Lung (tissue), 11 donors: ENCODE measurements at regions not wholly inside any gene's neighbourhood (a gene's known extent, or its start where the extent isn't known, plus 50 kb on each side); places are given as distances from the start of the nearest gene placed in this dataset.

Source experiments
- ATAC-seq: fragments of 200-7000 bp; cut with Tn5 transposase; one replicate; pipeline ENCODE4 v1.9.1; 2020; ENCODE audit warnings: moderate number of reproducible peaks; ENCODE audit not compliant: insufficient read depth, low FRiP score
- DNase-seq, 3 donors: peaks; one replicate each; pipeline ENCODE4 v3.0.0-alpha.2; 2013 to 2017
- H3K27ac ChIP-seq, 2 donors: one replicate each; pipeline ENCODE4 v1.5.1; 2013; ENCODE audit warnings: mild to moderate bottlenecking in 2 of 2, moderate library complexity in 2 of 2, control low read depth in 1 of 2, inconsistent platforms in 1 of 2, low read depth in 1 of 2, low read length in 1 of 2
- H3K27me3 ChIP-seq, 3 donors: one replicate each; pipeline ENCODE4 v1.5.1; 2013; ENCODE audit warnings: low read length in 2 of 3; ENCODE audit not compliant: control insufficient read depth in 3 of 3, insufficient read depth in 3 of 3
- H3K36me3 ChIP-seq, 4 donors: one replicate each; pipeline ENCODE4 v1.5.1; 2013; ENCODE audit warnings: low read length in 4 of 4, mild to moderate bottlenecking in 1 of 4, moderate library complexity in 1 of 4; ENCODE audit not compliant: control insufficient read depth in 4 of 4, insufficient read depth in 4 of 4
- H3K4me1 ChIP-seq, 5 donors: one replicate each; pipeline ENCODE4 v1.5.1; 2013; ENCODE audit warnings: low read length in 5 of 5, mild to moderate bottlenecking in 2 of 5, moderate library complexity in 1 of 5; ENCODE audit not compliant: control insufficient read depth in 5 of 5, insufficient read depth in 5 of 5
- H3K4me3 ChIP-seq: one replicate; pipeline ENCODE4 v1.5.1; 2013; ENCODE audit warnings: mild to moderate bottlenecking, control low read depth, moderate library complexity
- H3K9ac ChIP-seq, 2 donors: one replicate each; pipeline ENCODE4 v1.5.1; 2013; ENCODE audit warnings: low read length in 2 of 2, control low read depth in 1 of 2; ENCODE audit not compliant: insufficient read depth in 1 of 2
- H3K9me3 ChIP-seq, 4 donors: one replicate each; pipeline ENCODE4 v1.5.1; 2013; ENCODE audit warnings: low read length in 3 of 4, mild to moderate bottlenecking in 1 of 4, moderate library complexity in 1 of 4; ENCODE audit not compliant: control insufficient read depth in 4 of 4, insufficient read depth in 3 of 4
- WGBS, 2 donors: extraction: QIAGEN DNeasy Blood & Tissue Kit; methylation state at CpG; one replicate each; pipeline ENCODE4 v1.1.7; 2013; 5-methylcytosine and 5-hydroxymethylcytosine counted together
- TF ChIP-seq, protein P1 (sequence below): IDR thresholded peaks from 2 replicates; pipeline ENCODE4 v1.5.1; 2012; ENCODE audit warnings: mild to moderate bottlenecking; ENCODE audit errors: control extremely low read depth, extremely low read depth
- donor health status: control.
- donor health status: control.
- donor health status: Bipolar disorder and iron deficiency.
- donor health status: healthy.
- donor health status: DM: yes; HTN: yes; CAD: no.

DNA sequence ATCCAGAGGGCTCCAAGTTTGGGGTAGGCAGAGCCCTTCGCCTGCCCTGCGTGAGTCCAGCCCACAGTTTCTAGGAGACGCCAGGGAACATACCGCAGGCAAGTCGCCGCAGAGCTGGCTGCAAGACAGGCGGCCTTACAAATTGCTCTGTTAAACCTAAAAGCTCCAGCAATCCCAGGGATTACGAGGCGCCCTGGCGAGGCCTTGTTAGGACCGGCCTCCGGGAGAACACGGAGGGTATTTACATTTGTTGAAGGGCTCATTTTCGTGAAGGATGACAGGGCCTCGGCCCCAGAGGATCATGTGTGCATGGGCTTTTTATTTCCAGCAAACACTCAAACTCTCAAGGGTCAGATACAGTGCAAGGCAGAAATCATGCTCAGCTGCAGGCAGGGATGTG lies 77.6 kb upstream of the FOXF1 start:
- DNase-seq (peak; percentile 56 to 74 (median 59)), ATAC-seq (no peak)
- Histone ChIP-seq H3K9me3 (no peaks in the 10 kb centered on the region), H3K36me3 (no peaks in the 10 kb centered on the region), H3K27me3 (peaks cover 0 to 26% (median 0%) of the 10 kb centered on the region in 3 donors), H3K4me1 (peaks cover 0 to 12% (median 0%) of the 10 kb centered on the region in 5 donors), H3K4me3 (no peak overlapping the region), H3K27ac (no peak overlapping the region), H3K9ac (no peak overlapping the region)
- TF ChIP-seq, protein P1, sequence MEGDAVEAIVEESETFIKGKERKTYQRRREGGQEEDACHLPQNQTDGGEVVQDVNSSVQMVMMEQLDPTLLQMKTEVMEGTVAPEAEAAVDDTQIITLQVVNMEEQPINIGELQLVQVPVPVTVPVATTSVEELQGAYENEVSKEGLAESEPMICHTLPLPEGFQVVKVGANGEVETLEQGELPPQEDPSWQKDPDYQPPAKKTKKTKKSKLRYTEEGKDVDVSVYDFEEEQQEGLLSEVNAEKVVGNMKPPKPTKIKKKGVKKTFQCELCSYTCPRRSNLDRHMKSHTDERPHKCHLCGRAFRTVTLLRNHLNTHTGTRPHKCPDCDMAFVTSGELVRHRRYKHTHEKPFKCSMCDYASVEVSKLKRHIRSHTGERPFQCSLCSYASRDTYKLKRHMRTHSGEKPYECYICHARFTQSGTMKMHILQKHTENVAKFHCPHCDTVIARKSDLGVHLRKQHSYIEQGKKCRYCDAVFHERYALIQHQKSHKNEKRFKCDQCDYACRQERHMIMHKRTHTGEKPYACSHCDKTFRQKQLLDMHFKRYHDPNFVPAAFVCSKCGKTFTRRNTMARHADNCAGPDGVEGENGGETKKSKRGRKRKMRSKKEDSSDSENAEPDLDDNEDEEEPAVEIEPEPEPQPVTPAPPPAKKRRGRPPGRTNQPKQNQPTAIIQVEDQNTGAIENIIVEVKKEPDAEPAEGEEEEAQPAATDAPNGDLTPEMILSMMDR: no peak
- 59 to 61% methylated on average over 15 of the region's 15 CpGs for WGBS, 2 donors

DNA sequence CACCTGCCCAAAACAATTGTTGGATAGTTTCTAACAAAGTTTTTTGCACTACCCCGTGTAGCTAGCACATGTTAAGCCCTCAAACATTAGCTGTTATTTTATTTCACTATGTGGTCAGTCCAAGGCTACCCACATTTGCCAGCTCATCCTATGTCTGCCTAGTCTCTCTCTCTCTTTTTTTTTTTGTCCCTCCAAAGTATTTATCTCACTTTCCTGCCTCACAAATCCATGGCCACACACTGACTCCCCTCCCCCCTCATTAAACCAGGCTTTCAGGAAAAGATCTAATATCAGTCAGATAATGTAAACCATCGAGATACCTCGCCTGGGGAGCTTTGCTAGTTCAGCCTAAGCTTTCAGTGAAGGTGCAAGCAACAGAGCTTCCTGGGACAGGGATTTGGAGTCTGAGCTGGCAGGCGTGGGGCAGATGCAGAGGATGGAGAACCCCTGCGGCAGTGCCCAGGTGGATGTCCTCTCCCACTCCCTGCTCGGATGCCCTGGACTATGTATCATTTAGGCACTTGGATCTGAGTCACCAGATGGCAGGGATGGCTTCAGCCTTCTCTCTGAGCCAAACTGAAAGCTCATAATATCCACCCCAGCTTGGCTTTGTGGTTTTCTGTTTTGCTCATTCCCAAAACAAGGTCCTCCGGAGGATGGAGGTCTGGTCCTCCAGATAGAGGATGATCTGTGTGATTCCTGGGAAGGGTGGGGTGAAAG lies 73.7 kb upstream of the FOXF1 start:
- no peak for ATAC-seq
- Histone ChIP-seq H3K9me3 (no peaks in the 10 kb centered on the region), H3K27me3 (peaks cover 0 to 35% (median 3%) of the 10 kb centered on the region in 3 donors), H3K9ac (no peak overlapping the region), H3K27ac (no peak overlapping the region), H3K4me3 (no peak overlapping the region), H3K36me3 (no peaks in the 10 kb centered on the region), H3K4me1 (peaks cover 0 to 12% (median 0%) of the 10 kb centered on the region in 5 donors)
- DNase-seq: no peak
- WGBS, 2 donors: 71 to 79% methylated on average over 7 of the region's 7 CpGs
- TF ChIP-seq, protein P1: no peak

DNA sequence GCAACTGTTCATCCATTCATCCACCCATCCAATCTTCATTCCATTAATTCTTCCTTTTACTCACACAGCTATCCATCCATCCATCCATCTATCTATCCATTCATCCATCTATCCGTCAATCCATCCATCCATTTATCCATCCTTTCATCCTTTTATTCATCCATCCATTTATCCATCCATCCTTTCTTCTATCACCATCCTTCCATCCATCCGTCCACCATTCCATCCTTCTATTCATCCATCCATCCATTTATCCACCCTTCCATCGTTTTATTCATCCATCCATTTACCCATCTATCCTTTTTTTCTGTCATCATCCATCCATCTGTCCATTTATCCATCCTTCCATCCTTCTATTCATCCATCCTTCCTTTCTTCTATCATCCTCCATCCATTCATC lies 73.0 kb upstream of the FOXF1 start:
- Histone ChIP-seq H3K36me3 (no peaks in the 10 kb centered on the region), H3K4me1 (peaks cover 0 to 8% (median 0%) of the 10 kb centered on the region in 5 donors), H3K9me3 (no peaks in the 10 kb centered on the region), H3K4me3 (no peak overlapping the region), H3K27ac (no peak overlapping the region), H3K27me3 (peaks cover 0 to 35% (median 3%) of the 10 kb centered on the region in 3 donors), H3K9ac (no peak overlapping the region)
- DNase-seq: no peak
- no peak for ATAC-seq
- TF ChIP-seq, protein P1: no peak
- 81 to 89% methylated on average over 3 of the region's 3 CpGs for WGBS, 2 donors
